Body of pancreas (tissue), 4 donors: ENCODE measurements at regions not wholly inside any gene's neighbourhood (a gene's known extent, or its start where the extent isn't known, plus 50 kb on each side); places are given as distances from the start of the nearest gene placed in this dataset.
"Not testable (repeated sequence)": the region's sequence is repeated elsewhere in the genome, so short reads cannot be mapped to it uniquely, and the experiment has no call there.

Experiments used
- ATAC-seq: fragments of 150-250 bp; one replicate; pipeline ENCODE4 v1.9.1; 2016
- DNase-seq, 4 donors: peaks; one replicate each; pipeline ENCODE4 v3.0.0-alpha.2; 2019
- H3K27ac ChIP-seq, 4 donors: fragments of 200-600 bp; sonication (generic); 1 replicate in 3 of 4; 2 replicates in 1 of 4; pipeline versions ENCODE4 v1.5.1 to v1.6.1; 2016 to 2019; ENCODE audit warnings: mild to moderate bottlenecking in 1 of 4, mixed read lengths in 1 of 4, moderate library complexity in 1 of 4
- H3K27me3 ChIP-seq, 2 donors: fragments of 200-600 bp; sonication (generic); one replicate each; pipeline ENCODE4 v1.6.0; 2016; ENCODE audit warnings: mild to moderate bottlenecking in 1 of 2
- H3K36me3 ChIP-seq, 2 donors: fragments of 200-600 bp; sonication (generic); replicated peaks in 1 of 2; 2 replicates each; pipeline ENCODE4 v1.5.1; 2016; ENCODE audit warnings: low read depth in 2 of 2; ENCODE audit not compliant: insufficient read depth in 1 of 2
- H3K4me1 ChIP-seq: fragments of 200-600 bp; sonication (generic); one replicate; pipeline ENCODE4 v1.6.0; 2016
- H3K4me3 ChIP-seq, 2 donors: fragments of 200-600 bp; sonication (generic); 1 replicate in 1 of 2; 2 replicates in 1 of 2; pipeline ENCODE4 v1.5.1; 2016 to 2019
- H3K9me3 ChIP-seq, 3 donors: fragments of 200-600 bp; sonication (generic); 1 replicate in 2 of 3; 2 replicates in 1 of 3; pipeline ENCODE4 v1.5.1; 2016
- CTCF ChIP-seq, 7 experiments: fragments of 450-650 bp in 4 of 7; fragments of 200-600 bp in 3 of 7; sonication (generic) in 3 of 7; IDR thresholded peaks; one replicate each; pipeline ENCODE4 v1.5.1; 2016 to 2019; ENCODE audit warnings: antibody characterized with exemption in 7 of 7
- POLR2A ChIP-seq, 3 donors: fragments of 450-650 bp; IDR thresholded peaks; one replicate each; pipeline ENCODE4 v1.6.1; 2016; ENCODE audit warnings: antibody characterized with exemption in 3 of 3, mild to moderate bottlenecking in 2 of 3
- WGBS, 2 donors: methylation state at CpG; one replicate each; pipeline ENCODE4 v1.1.5; 2017; 5-methylcytosine and 5-hydroxymethylcytosine counted together
- intact Hi-C: fragments of 100-400 bp; cut with DNase I; formaldehyde crosslinking; loops from one replicate; pipeline ENCODE4 v1.15.1; 2023

GRCh38 chr12:127157501-127158366 lies 1109.2 kb upstream of the TMEM132C start:
- H3K27ac ChIP-seq, H3K4me1 ChIP-seq, H3K4me3 ChIP-seq, H3K36me3 ChIP-seq, H3K9me3 ChIP-seq, intact Hi-C loops, H3K27me3 ChIP-seq, ATAC-seq, DNase-seq: not testable (repeated sequence)
- whole genome bisulfite sequencing, 2 donors = 65 to 74% methylated on average over 8 of the region's 8 CpGs

DNA sequence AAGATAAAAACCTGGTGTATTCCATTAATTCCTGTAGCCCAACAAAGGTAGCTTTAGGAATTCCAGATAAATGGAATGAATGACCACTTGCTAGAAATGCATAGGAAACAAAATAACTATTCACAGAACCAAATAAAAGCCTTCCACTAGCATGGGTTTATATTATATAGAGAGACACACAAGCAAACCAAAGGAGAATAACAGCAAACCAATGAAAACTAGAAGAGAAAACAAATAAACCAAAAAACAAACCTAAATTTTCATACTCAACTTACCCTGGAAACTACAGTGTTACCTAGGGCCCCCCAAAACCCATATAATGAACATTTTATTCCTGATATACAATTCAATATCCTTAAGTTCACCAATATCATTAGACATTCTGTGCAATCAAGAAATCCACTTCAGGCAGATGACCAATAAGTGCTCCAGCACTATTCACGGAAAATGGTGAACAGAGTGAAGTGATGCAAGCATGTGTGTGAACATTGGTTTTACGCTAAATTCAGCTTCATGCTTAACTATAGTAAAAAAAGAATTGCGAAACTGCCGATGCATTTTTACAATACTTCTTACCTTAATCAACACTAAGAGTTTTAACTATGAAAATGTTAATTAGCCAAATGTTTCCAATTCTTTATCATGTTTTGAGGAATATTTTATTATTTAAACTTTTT lies 1108.4 kb upstream of the TMEM132C start:
- no peaks in the 10 kb centered on the region for H3K4me1 ChIP-seq
- ATAC-seq (no peak), DNase-seq (no peak)
- H3K9me3 ChIP-seq = no peaks in the 10 kb centered on the region
- TF ChIP-seq POLR2A (IDR thresholded peaks at IDR 0.05) = no peak
- TF ChIP-seq CTCF (IDR thresholded peaks at IDR 0.05) = no peak
- H3K27me3 ChIP-seq = no peaks in the 10 kb centered on the region
- no peak overlapping the region for H3K4me3 ChIP-seq
- no peaks in the 10 kb centered on the region for H3K36me3 ChIP-seq
- WGBS, 2 donors = 88 to 92% methylated on average over 4 of the region's 4 CpGs
- intact Hi-C loops = no loop called here
- no peak overlapping the region for H3K27ac ChIP-seq

- no peak overlapping the region for H3K4me3 ChIP-seq
- no peak for TF ChIP-seq POLR2A (IDR thresholded peaks at IDR 0.05)
- TF ChIP-seq CTCF (IDR thresholded peaks at IDR 0.05) = no peak
- H3K27ac ChIP-seq = no peak overlapping the region
- ATAC-seq (no peak), DNase-seq (no peak)
- intact Hi-C loops = no loop called here
- no peaks in the 10 kb centered on the region for H3K27me3 ChIP-seq
- H3K4me1 ChIP-seq = no peaks in the 10 kb centered on the region
- no peaks in the 10 kb centered on the region for H3K9me3 ChIP-seq
- H3K36me3 ChIP-seq = no peaks in the 10 kb centered on the region
- 97 to 98% methylated on average over 2 of the region's 2 CpGs for WGBS, 2 donors
Observed at GRCh38 chr12:127161466-127161865, 1105.5 kb upstream of the TMEM132C start.

GRCh38 chr12:127162307-127162706 lies 1104.7 kb upstream of the TMEM132C start:
- intact Hi-C loops = no loop called here
- Histone ChIP-seq H3K4me1 (no peaks in the 10 kb centered on the region), H3K9me3 (no peaks in the 10 kb centered on the region), H3K27ac (no peak overlapping the region), H3K36me3 (no peaks in the 10 kb centered on the region), H3K4me3 (no peak overlapping the region), H3K27me3 (no peaks in the 10 kb centered on the region)
- 73 to 75% methylated on average over 2 of the region's 2 CpGs for WGBS, 2 donors
- no peak for ATAC-seq
- no peak for DNase-seq
- no peak for TF ChIP-seq POLR2A (IDR thresholded peaks at IDR 0.05)
- no peak for TF ChIP-seq CTCF (IDR thresholded peaks at IDR 0.05)

DNA sequence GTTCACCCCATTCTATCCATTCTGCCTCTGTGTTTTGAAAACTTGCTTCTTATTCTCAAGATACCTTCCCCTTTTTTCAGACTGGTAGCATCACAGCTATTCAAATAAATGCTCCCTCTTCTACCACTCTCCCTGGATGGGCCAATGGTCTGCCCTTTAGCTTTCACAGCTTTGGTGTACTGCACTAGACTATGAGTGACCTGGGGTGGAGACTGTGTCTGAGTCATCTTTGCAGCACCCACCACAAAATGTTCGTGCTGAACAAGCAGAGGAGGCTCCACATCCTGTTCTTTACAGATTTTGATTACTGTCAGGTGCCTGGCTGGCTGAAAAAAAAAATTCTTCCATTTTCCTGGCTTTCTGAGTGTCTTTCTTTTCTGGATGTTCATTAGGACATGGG lies 1104.1 kb upstream of the TMEM132C start:
- ATAC-seq = no peak
- H3K9me3 ChIP-seq = no peaks in the 10 kb centered on the region
- TF ChIP-seq POLR2A (IDR thresholded peaks at IDR 0.05) = no peak
- no peak for TF ChIP-seq CTCF (IDR thresholded peaks at IDR 0.05)

More for the DNA sequence above, 1104.1 kb upstream of the TMEM132C start:
- DNase-seq = no peak
- H3K27ac ChIP-seq = no peak overlapping the region
- intact Hi-C loops = no loop called here
- 13 to 24% methylated on average over 1 of the region's 1 CpG for WGBS, 2 donors
- no peaks in the 10 kb centered on the region for H3K36me3 ChIP-seq
- no peaks in the 10 kb centered on the region for H3K4me1 ChIP-seq
- H3K27me3 ChIP-seq = no peaks in the 10 kb centered on the region
- H3K4me3 ChIP-seq = no peak overlapping the region
